ENCODE measurements at regions not wholly inside any gene's neighbourhood (a gene's known extent, or its start where the extent isn't known, plus 50 kb on each side); places are given as distances from the start of the nearest gene placed in this dataset.

DNA sequence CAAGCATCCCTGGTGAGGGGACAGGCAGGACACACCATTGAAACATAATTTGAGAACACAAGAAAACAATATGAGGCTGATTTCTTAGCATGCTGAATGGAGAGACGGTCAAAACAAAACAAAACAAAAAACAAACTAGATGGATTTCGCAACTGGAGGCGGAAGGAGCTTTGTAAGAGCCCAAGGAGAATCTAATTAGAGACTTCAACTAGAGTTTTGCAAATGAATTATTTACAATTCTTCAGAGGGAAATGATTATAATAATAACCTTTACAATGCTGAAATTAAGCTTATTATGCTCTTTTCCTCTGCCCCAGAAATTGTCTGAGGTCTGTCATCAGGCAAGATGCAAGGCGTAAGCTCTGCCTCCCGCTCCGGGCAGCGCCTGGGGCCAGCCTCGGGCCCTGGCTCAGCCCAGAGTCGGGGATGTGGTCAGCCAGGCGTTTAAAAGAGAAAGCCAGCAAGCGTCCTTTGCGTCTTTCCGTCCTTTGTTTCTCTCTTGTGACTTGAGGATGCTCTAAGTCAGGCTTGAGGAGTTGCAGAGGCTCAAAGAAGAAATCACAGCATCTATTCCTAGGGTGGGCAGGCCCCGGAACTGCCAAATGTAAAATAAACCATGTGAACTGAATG lies 139.6 kb downstream of the TWIST2 start:
- Mint-ChIP-seq H3K27ac (no peak overlapping the region), H3K36me3 (ENCODE audit: low read depth) (no peaks in the 10 kb centered on the region), H3K27me3 (ENCODE audit: low read depth) (peaks cover 7% of the 10 kb centered on the region), H3K4me1 (ENCODE audit: low read depth) (no peaks in the 10 kb centered on the region), H3K9me3 (no peaks in the 10 kb centered on the region), H3K4me3 (no peak overlapping the region)
- intact Hi-C loops (cut with micrococcal nuclease): no loop called here
- CTCF ChIA-PET: no interaction called here
- no peak for DNase-seq

GRCh38 chr2:238988105-238988504 lies 140.2 kb downstream of the TWIST2 start:
- DNase-seq: no peak
- intact Hi-C loops (cut with micrococcal nuclease): no loop called here
- CTCF ChIA-PET: no interaction called here
- Mint-ChIP-seq H3K4me1 (ENCODE audit: low read depth) (no peaks in the 10 kb centered on the region), H3K27me3 (ENCODE audit: low read depth) (peaks cover 7% of the 10 kb centered on the region), H3K4me3 (no peak overlapping the region), H3K36me3 (ENCODE audit: low read depth) (no peaks in the 10 kb centered on the region), H3K27ac (no peak overlapping the region), H3K9me3 (no peaks in the 10 kb centered on the region)

DNA sequence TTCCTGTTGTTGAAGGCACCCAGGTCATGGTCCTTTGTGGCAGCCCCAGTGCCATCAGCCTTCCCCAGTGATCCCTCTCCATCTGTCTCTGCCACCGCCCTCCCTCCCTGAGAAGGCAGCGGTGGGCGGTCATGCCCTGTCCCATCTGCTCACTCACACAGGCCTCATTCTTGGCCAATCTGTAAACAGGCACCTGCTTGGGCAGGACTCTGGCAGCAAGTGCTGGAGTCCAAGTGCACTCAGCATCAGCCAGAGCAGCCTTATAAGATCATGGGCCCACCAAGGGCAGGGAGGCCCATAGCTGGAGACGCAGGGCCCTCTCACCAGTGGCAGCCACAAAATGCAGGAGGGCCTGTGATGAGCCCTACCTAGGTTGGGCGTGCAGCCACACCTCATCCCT lies 140.9 kb downstream of the TWIST2 start:
- no peaks in the 10 kb centered on the region for H3K36me3 Mint-ChIP-seq (ENCODE audit: low read depth)
- peaks cover under 1% of the 10 kb centered on the region for H3K9me3 Mint-ChIP-seq
- DNase-seq: no peak
- H3K4me1 Mint-ChIP-seq (ENCODE audit: low read depth): no peaks in the 10 kb centered on the region
- CTCF ChIA-PET: no interaction called here
- no peak overlapping the region for H3K27ac Mint-ChIP-seq
- H3K27me3 Mint-ChIP-seq (ENCODE audit: low read depth): peaks cover 7% of the 10 kb centered on the region
- intact Hi-C loops (cut with micrococcal nuclease): no loop called here
- no peak overlapping the region for H3K4me3 Mint-ChIP-seq

GRCh38 chr2:238989484-238989883 lies 141.6 kb downstream of the TWIST2 start:
- no peak overlapping the region for H3K4me3 Mint-ChIP-seq
- CTCF ChIA-PET: no interaction called here
- H3K9me3 Mint-ChIP-seq: peaks cover 6% of the 10 kb centered on the region
- intact Hi-C loops (cut with micrococcal nuclease): no loop called here
- H3K27ac Mint-ChIP-seq: no peak overlapping the region
- no peak for DNase-seq
- H3K27me3 Mint-ChIP-seq (ENCODE audit: low read depth): peaks cover 9% of the 10 kb centered on the region
- no peaks in the 10 kb centered on the region for H3K36me3 Mint-ChIP-seq (ENCODE audit: low read depth)
- H3K4me1 Mint-ChIP-seq (ENCODE audit: low read depth): no peaks in the 10 kb centered on the region

- H3K36me3 Mint-ChIP-seq (ENCODE audit: low read depth): no peaks in the 10 kb centered on the region
- H3K4me1 Mint-ChIP-seq (ENCODE audit: low read depth): no peaks in the 10 kb centered on the region
- H3K4me3 Mint-ChIP-seq: no peak overlapping the region
- intact Hi-C loops (cut with micrococcal nuclease): no loop called here
- no peak for DNase-seq
- H3K27me3 Mint-ChIP-seq (ENCODE audit: low read depth): peaks cover 7% of the 10 kb centered on the region
- no peak overlapping the region for H3K27ac Mint-ChIP-seq
- CTCF ChIA-PET: no interaction called here
- peaks cover 6% of the 10 kb centered on the region for H3K9me3 Mint-ChIP-seq
These were observed 146.5 kb downstream of the TWIST2 start for GRCh38 chr2:238994432-238994831.

DNA sequence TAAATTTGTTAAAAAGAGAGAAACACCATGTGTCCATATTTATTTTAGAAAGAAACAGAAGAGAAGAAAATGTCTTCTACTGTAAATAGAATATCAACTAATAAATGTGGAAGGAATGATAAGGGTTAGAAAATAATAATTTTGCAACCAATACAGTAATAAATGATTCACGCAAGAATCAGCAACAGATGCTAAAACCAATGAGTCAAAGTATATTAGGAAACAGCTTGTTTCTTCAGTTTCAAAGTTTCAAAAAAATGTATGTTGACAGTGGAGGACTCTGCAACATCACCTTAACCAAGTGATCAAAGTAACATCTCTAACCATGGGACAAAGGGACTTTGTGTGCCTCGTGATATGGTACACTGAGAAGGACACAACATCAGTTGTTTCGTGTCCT lies 147.0 kb downstream of the TWIST2 start:
- Mint-ChIP-seq H3K36me3 (ENCODE audit: low read depth) (no peaks in the 10 kb centered on the region), H3K9me3 (peaks cover 6% of the 10 kb centered on the region), H3K27ac (no peak overlapping the region), H3K27me3 (ENCODE audit: low read depth) (peaks cover 7% of the 10 kb centered on the region), H3K4me3 (no peak overlapping the region), H3K4me1 (ENCODE audit: low read depth) (no peaks in the 10 kb centered on the region)
- intact Hi-C loops (cut with micrococcal nuclease): no loop called here
- no peak for DNase-seq
- CTCF ChIA-PET: no interaction called here

DNA sequence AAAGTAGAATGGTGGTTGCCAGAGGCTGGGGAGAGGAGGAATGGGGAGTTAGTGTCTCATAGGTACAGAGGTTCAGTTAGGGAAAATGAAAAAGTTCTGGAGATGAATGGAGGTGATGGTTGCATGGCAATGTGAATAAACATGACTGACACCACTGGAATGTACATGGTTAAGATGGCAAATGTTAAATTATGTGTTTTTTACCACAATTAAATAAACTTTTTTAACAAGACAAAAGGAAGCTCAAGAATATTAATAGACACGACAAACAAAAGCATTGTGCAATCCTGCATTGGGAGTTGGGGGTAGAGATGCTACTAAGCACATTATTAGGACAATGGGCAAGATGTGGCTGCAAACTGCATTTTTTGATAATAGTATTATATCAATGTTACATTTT lies 147.7 kb downstream of the TWIST2 start:
- intact Hi-C loops (cut with micrococcal nuclease): no loop called here
- H3K9me3 Mint-ChIP-seq: peaks cover 6% of the 10 kb centered on the region
- no peaks in the 10 kb centered on the region for H3K4me1 Mint-ChIP-seq (ENCODE audit: low read depth)
- peaks cover 7% of the 10 kb centered on the region for H3K27me3 Mint-ChIP-seq (ENCODE audit: low read depth)
- no peak overlapping the region for H3K4me3 Mint-ChIP-seq
- H3K36me3 Mint-ChIP-seq (ENCODE audit: low read depth): no peaks in the 10 kb centered on the region
- no peak for DNase-seq
- CTCF ChIA-PET: no interaction called here
- H3K27ac Mint-ChIP-seq: no peak overlapping the region

DNA sequence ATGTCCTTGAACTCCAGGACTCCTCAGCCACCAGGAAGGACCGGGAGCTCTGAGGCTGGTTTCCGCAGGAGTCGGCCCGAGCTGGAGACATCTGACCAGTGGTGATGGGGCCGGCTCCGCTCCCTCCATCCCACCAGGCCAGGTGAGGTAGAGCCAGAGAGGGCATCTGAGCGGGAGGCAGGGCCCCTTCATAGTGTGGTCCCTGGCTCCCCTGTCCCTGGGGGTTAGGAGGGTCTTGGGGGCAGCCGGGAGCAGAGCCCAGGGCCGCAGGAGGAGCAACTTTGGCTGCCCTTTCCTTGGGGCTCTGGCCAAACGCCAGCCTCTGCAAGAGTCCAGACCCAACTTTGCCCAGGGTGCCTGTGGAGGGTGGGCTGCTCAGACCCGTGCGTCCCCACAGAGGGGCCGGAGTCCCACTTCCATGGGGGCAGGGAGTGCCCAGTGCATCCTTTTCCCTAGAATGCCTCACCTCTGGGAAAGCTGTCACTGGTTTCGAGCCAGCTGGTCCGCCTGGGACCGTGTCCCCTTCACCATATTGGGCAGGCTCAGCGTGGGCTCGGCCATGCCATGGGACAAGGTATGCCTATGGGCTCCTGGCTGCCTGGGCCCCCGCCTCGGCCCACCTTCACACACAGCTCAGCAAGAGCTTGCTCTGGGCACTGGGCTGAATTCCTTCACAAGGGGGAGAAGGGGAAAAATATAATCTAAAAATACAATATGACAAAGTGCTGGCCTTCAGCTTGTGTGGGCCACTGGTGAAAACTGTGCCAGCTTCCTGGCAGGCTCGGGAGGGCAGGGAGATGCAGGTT lies 148.6 kb downstream of the TWIST2 start:
- Mint-ChIP-seq H3K4me3 (no peak overlapping the region), H3K9me3 (peaks cover 7% of the 10 kb centered on the region)

GRCh38 chr2:238997137-238997390 lies 149.2 kb downstream of the TWIST2 start:
- H3K4me1 Mint-ChIP-seq (ENCODE audit: low read depth): no peaks in the 10 kb centered on the region

More for the DNA sequence above, 148.6 kb downstream of the TWIST2 start:
- no peak for DNase-seq
- Mint-ChIP-seq H3K27ac (no peak overlapping the region), H3K4me1 (ENCODE audit: low read depth) (no peaks in the 10 kb centered on the region), H3K36me3 (ENCODE audit: low read depth) (no peaks in the 10 kb centered on the region), H3K27me3 (ENCODE audit: low read depth) (peaks cover 2% of the 10 kb centered on the region)
- CTCF ChIA-PET: interaction anchor here (0.6 kb wide), 1 partner anchor 24 kb away, joined by 3 read pairs; no protein-coding TSS in a partner anchor
- intact Hi-C loops (cut with micrococcal nuclease): no loop called here

DNA sequence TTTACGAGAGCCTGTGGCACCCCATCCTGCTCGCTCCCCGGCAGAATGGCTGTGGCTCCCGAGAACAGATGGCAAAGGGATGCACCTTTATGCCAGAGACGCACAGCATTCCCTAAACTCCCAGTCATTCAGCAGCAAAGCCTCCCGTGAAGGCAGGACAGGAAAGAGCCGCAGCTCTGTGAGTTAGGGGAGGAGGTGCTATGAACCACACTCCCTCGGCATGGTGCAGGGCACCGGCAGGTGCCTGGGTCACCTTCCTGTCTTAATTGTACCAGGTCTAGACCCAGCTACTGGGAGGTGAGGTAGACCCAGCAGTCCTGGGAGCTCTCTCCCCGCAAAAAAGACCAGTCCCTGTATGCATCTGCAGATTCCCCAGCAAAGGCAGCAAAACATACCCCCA lies 149.8 kb downstream of the TWIST2 start:
- Mint-ChIP-seq H3K36me3 (ENCODE audit: low read depth) (no peaks in the 10 kb centered on the region), H3K27me3 (ENCODE audit: low read depth) (peaks cover 3% of the 10 kb centered on the region), H3K4me3 (no peak overlapping the region), H3K9me3 (peaks cover 11% of the 10 kb centered on the region), H3K27ac (no peak overlapping the region), H3K4me1 (ENCODE audit: low read depth) (no peaks in the 10 kb centered on the region)
- DNase-seq: no peak
- CTCF ChIA-PET: no interaction called here
- intact Hi-C loops (cut with micrococcal nuclease): no loop called here

More at GRCh38 chr2:238997137-238997390, 149.2 kb downstream of the TWIST2 start:
- CTCF ChIA-PET: interaction anchor here (0.6 kb wide), 1 partner anchor 24 kb away, joined by 3 read pairs; no protein-coding TSS in a partner anchor
- Mint-ChIP-seq H3K27ac (no peak overlapping the region), H3K27me3 (ENCODE audit: low read depth) (peaks cover 2% of the 10 kb centered on the region), H3K36me3 (ENCODE audit: low read depth) (no peaks in the 10 kb centered on the region), H3K4me3 (no peak overlapping the region), H3K9me3 (peaks cover 9% of the 10 kb centered on the region)
- intact Hi-C loops (cut with micrococcal nuclease): no loop called here
- DNase-seq: no peak
